ENCODE measurements at regions not wholly inside any gene's neighbourhood (a gene's known extent, or its start where the extent isn't known, plus 50 kb on each side); places are given as distances from the start of the nearest gene placed in this dataset.
A peak's percentile ranks its signal among the peaks of the same experiment; 100 is the strongest.

DNA sequence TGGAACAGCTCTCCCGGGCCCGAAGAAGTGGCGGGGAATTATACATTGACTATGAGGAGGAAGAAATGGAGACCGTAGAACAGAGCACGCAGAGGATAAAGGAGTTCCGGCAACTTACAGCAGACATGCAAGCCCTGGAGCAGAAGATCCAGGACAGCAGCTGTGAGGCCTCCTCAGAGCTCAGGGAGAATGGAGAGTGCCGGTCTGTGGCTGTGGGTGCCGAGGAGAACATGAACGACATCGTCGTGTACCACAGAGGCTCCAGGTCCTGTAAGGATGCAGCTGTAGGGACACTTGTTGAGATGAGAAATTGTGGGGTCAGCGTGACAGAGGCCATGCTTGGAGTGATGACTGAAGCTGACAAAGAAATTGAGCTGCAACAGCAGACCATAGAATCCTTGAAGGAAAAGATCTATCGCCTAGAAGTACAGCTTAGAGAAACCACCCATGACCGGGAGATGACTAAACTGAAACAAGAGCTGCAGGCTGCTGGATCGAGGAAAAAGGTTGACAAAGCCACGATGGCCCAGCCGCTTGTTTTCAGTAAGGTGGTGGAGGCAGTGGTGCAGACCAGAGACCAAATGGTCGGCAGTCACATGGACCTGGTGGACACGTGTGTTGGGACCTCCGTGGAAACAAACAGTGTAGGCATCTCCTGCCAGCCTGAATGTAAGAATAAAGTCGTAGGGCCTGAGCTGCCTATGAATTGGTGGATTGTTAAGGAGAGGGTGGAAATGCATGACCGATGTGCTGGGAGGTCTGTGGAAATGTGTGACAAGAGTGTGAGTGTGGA is 129.5 kb upstream of the DMRT1 start:
- Histone ChIP-seq H3K4me1 (peaks cover 80% of the 10 kb centered on the region), H3K27ac (no peak overlapping the region), H3K9me3 (no peaks in the 10 kb centered on the region), H3K36me3 (peaks cover 0 to 28% of the 10 kb centered on the region in 2 donors), H3K27me3 (no peaks in the 10 kb centered on the region), H3K4me3 (no peak overlapping the region)
- TF ChIP-seq, protein P1, sequence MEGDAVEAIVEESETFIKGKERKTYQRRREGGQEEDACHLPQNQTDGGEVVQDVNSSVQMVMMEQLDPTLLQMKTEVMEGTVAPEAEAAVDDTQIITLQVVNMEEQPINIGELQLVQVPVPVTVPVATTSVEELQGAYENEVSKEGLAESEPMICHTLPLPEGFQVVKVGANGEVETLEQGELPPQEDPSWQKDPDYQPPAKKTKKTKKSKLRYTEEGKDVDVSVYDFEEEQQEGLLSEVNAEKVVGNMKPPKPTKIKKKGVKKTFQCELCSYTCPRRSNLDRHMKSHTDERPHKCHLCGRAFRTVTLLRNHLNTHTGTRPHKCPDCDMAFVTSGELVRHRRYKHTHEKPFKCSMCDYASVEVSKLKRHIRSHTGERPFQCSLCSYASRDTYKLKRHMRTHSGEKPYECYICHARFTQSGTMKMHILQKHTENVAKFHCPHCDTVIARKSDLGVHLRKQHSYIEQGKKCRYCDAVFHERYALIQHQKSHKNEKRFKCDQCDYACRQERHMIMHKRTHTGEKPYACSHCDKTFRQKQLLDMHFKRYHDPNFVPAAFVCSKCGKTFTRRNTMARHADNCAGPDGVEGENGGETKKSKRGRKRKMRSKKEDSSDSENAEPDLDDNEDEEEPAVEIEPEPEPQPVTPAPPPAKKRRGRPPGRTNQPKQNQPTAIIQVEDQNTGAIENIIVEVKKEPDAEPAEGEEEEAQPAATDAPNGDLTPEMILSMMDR (IDR thresholded peaks at IDR 0.05) = no peak
- TF ChIP-seq POLR2AphosphoS5 (IDR thresholded peaks at IDR 0.05; ENCODE audit: insufficient read depth in 1 of 2, low read depth in 1 of 2) (no peak), POLR2A (IDR thresholded peaks at IDR 0.05) (no peak)
- intact Hi-C loops (cut with DNase I) = no loop called here
- no peak for DNase-seq (ENCODE audit: extremely low spot score in 2 of 2)

DNA sequence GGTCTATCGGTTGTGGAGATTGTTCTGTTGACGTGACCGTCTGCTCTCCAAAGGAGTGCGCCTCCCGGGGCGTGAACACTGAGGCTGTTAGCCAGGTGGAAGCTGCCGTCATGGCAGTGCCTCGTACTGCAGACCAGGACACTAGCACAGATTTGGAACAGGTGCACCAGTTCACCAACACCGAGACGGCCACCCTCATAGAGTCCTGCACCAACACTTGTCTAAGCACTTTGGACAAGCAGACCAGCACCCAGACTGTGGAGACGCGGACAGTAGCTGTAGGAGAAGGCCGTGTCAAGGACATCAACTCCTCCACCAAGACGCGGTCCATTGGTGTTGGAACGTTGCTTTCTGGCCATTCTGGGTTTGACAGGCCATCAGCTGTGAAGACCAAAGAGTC is 128.9 kb upstream of the DMRT1 start:
- H3K9me3 ChIP-seq = no peaks in the 10 kb centered on the region
- no peak overlapping the region for H3K4me3 ChIP-seq
- no peak for DNase-seq (ENCODE audit: extremely low spot score in 2 of 2)
- TF ChIP-seq, protein P1 (IDR thresholded peaks at IDR 0.05) = no peak
- TF ChIP-seq POLR2A (IDR thresholded peaks at IDR 0.05) (no peak), POLR2AphosphoS5 (IDR thresholded peaks at IDR 0.05; ENCODE audit: insufficient read depth in 1 of 2, low read depth in 1 of 2) (no peak)
- H3K27me3 ChIP-seq = no peaks in the 10 kb centered on the region
- H3K4me1 ChIP-seq = peaks cover 85% of the 10 kb centered on the region
- intact Hi-C loops (cut with DNase I) = no loop called here
- no peak overlapping the region for H3K27ac ChIP-seq
- H3K36me3 ChIP-seq = peaks cover 0 to 28% of the 10 kb centered on the region in 2 donors

DNA sequence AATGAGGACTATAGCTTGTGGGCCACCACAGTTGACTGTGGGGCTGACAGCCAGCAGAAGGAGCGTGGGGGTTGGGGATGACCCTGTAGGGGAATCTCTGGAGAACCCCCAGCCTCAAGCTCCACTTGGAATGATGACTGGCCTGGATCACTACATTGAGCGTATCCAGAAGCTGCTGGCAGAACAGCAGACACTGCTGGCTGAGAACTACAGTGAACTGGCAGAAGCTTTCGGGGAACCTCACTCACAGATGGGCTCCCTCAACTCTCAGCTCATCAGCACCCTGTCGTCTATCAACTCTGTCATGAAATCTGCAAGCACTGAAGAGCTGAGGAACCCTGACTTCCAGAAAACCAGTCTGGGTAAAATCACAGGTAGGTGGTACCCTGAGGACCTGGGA is 128.4 kb upstream of the DMRT1 start:
- H3K36me3 ChIP-seq = peaks cover 0 to 28% of the 10 kb centered on the region in 2 donors
- H3K4me3 ChIP-seq = no peak overlapping the region
- H3K27me3 ChIP-seq = no peaks in the 10 kb centered on the region
- TF ChIP-seq, protein P1 (IDR thresholded peaks at IDR 0.05) = no peak
- TF ChIP-seq POLR2AphosphoS5 (IDR thresholded peaks at IDR 0.05; ENCODE audit: insufficient read depth in 1 of 2, low read depth in 1 of 2) (no peak), POLR2A (IDR thresholded peaks at IDR 0.05) (no peak)
- no peak overlapping the region for H3K27ac ChIP-seq
- peaks cover 85% of the 10 kb centered on the region for H3K4me1 ChIP-seq
- no peak for DNase-seq (ENCODE audit: extremely low spot score in 2 of 2)
- intact Hi-C loops (cut with DNase I) = no loop called here
- no peaks in the 10 kb centered on the region for H3K9me3 ChIP-seq

DNA sequence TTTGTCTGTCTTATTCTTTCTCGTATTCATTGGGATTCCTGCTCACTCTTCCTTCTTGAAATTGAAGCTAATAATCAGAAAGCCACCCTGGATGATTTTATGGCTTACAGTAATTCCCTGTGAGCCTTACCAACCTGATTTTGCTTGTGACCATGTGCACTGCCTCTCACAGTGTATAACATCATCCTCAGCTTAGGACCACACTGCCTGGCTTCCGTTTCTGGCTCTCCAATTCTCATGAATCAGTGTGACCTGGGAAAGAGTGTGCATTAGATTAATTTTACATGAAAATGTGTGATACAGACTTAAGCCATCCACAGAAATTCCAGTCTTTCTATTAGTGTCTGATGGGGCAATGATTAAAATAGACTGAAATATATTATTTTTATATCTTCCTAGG is 126.8 kb upstream of the DMRT1 start:
- Histone ChIP-seq H3K27ac (peak overlapping the region; percentile 39), H3K27me3 (no peaks in the 10 kb centered on the region), H3K4me1 (peaks cover 69% of the 10 kb centered on the region), H3K36me3 (peaks cover 0 to 28% of the 10 kb centered on the region in 2 donors), H3K4me3 (no peak overlapping the region), H3K9me3 (no peaks in the 10 kb centered on the region)
- DNase-seq (ENCODE audit: extremely low spot score in 2 of 2) = no peak
- TF ChIP-seq, protein P1 (IDR thresholded peaks at IDR 0.05) = no peak
- TF ChIP-seq POLR2A (IDR thresholded peaks at IDR 0.05) (no peak), POLR2AphosphoS5 (IDR thresholded peaks at IDR 0.05; ENCODE audit: insufficient read depth in 1 of 2, low read depth in 1 of 2) (no peak)
- intact Hi-C loops (cut with DNase I) = no loop called here

DNA sequence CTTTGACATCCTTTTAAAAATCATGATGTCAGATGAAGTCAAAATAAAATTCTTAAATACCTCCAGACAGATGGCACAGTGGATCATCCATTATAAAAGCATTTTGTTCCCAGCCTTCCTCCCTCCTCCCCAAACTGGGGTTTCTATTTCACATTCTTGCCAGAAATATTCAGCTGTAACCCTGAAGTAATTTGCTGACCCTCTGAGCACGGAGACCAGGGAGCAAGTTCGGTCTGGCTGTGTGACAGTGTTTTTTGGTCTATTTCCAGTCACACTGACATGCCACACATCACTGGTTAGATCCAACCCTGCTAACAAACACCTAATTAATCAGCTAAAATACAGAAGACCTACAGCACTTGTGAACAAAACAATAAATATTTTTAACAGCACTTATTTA is 126.2 kb upstream of the DMRT1 start:
- Histone ChIP-seq H3K4me1 (peaks cover 63% of the 10 kb centered on the region), H3K27ac (peak overlapping the region; percentile 39), H3K4me3 (no peak overlapping the region), H3K36me3 (peaks cover 0 to 28% of the 10 kb centered on the region in 2 donors), H3K27me3 (no peaks in the 10 kb centered on the region), H3K9me3 (no peaks in the 10 kb centered on the region)
- no peak for DNase-seq (ENCODE audit: extremely low spot score in 2 of 2)
- intact Hi-C loops (cut with DNase I) = no loop called here
- TF ChIP-seq POLR2AphosphoS5 (IDR thresholded peaks at IDR 0.05; ENCODE audit: insufficient read depth in 1 of 2, low read depth in 1 of 2) (no peak), POLR2A (IDR thresholded peaks at IDR 0.05) (no peak)
- TF ChIP-seq, protein P1 (IDR thresholded peaks at IDR 0.05) = no peak
